Neural progenitor cell (in vitro differentiated cells): ENCODE measurements at regions not wholly inside any gene's neighbourhood (a gene's known extent, or its start where the extent isn't known, plus 50 kb on each side); places are given as distances from the start of the nearest gene placed in this dataset.

Experiments used
- DNase-seq: peaks from one replicate; pipeline ENCODE4 v3.0.0-alpha.2; 2016; ENCODE audit warnings: low spot score
- H2AFZ ChIP-seq: fragments of 200-600 bp; sonication (generic); replicated peaks from 2 replicates; pipeline ENCODE4 v1.6.1; 2016; ENCODE audit warnings: antibody characterized with exemption
- H3F3A ChIP-seq: fragments of 200-600 bp; sonication (generic); 2 replicates; pipeline ENCODE4 v1.6.1; 2016; ENCODE audit warnings: antibody characterized with exemption, low read depth
- H3K27ac ChIP-seq: fragments of 200-600 bp; sonication (generic); 2 replicates; pipeline ENCODE4 v1.5.1; 2016; ENCODE audit warnings: mild to moderate bottlenecking
- H3K27me3 ChIP-seq: fragments of 200-600 bp; sonication (generic); 2 replicates; pipeline ENCODE4 v1.6.1; 2016; ENCODE audit warnings: mild to moderate bottlenecking, moderate library complexity
- H3K36me3 ChIP-seq: fragments of 200-600 bp; sonication (generic); 2 replicates; pipeline ENCODE4 v1.5.1; 2016
- H3K4me1 ChIP-seq: fragments of 200-600 bp; sonication (generic); 2 replicates; pipeline ENCODE4 v1.6.1; 2016; ENCODE audit warnings: mixed run types
- H3K4me2 ChIP-seq: fragments of 200-600 bp; sonication (generic); 2 replicates; pipeline ENCODE4 v1.6.1; 2016
- H3K4me3 ChIP-seq: fragments of 200-600 bp; sonication (generic); 2 replicates; pipeline ENCODE4 v1.5.1; 2016
- H3K79me2 ChIP-seq: fragments of 200-600 bp; sonication (generic); 2 replicates; pipeline ENCODE4 v1.6.1; 2016; ENCODE audit warnings: low read depth
- H3K9ac ChIP-seq: fragments of 200-600 bp; sonication (generic); 2 replicates; pipeline ENCODE4 v1.6.1; 2016
- H3K9me3 ChIP-seq: fragments of 200-600 bp; sonication (generic); 2 replicates; pipeline ENCODE4 v1.5.1; 2016; ENCODE audit warnings: low read depth
- H4K20me1 ChIP-seq: fragments of 200-600 bp; sonication (generic); 2 replicates; pipeline ENCODE4 v1.6.1; 2016; ENCODE audit warnings: low read depth
- H3K27ac Mint-ChIP-seq: 3 replicates; pipeline ENCODE4 v1.8.0; 2021; ENCODE audit warnings: mixed read lengths
- H3K27me3 Mint-ChIP-seq: 2 replicates; pipeline ENCODE4 v1.8.0; 2022; ENCODE audit warnings: low read depth, mild to moderate bottlenecking, inconsistent platforms, moderate library complexity, mixed read lengths; ENCODE audit not compliant: insufficient read depth
- H3K36me3 Mint-ChIP-seq: 3 replicates; pipeline ENCODE4 v1.8.0; 2021; ENCODE audit warnings: mixed read lengths
- H3K4me1 Mint-ChIP-seq: 3 replicates; pipeline ENCODE4 v1.8.0; 2021; ENCODE audit warnings: mixed read lengths
- H3K4me3 Mint-ChIP-seq: 3 replicates; pipeline ENCODE4 v1.8.0; 2021; ENCODE audit warnings: mild to moderate bottlenecking, moderate library complexity, mixed read lengths
- H3K9me3 Mint-ChIP-seq: 3 replicates; pipeline ENCODE4 v1.8.0; 2020; ENCODE audit warnings: mixed read lengths
- CTCF ChIP-seq: fragments of 200-600 bp; sonication (generic); IDR thresholded peaks from 2 replicates; pipeline ENCODE4 v1.5.1; 2017; ENCODE audit warnings: antibody characterized with exemption, mild to moderate bottlenecking
- EZH2 ChIP-seq: fragments of 200-600 bp; sonication (generic); IDR thresholded peaks from 2 replicates; pipeline ENCODE4 v1.6.1; 2017; ENCODE audit warnings: antibody characterized with exemption, mild to moderate bottlenecking, moderate library complexity
- EZH2phosphoT487 ChIP-seq: fragments of 200-600 bp; sonication (generic); IDR thresholded peaks from 2 replicates; pipeline ENCODE4 v1.6.1; 2017; ENCODE audit warnings: antibody characterized with exemption

GRCh38 chr13:60976367-60976766 lies 439.3 kb downstream of the PCDH20 start:
- no peaks in the 10 kb centered on the region for H3K4me1 Mint-ChIP-seq

GRCh38 chr13:60974296-60974695 lies 441.4 kb downstream of the PCDH20 start:
- H3K36me3 ChIP-seq, result no peaks in the 10 kb centered on the region
- peaks cover 4% of the 10 kb centered on the region for H3F3A ChIP-seq
- peak; percentile 3 for DNase-seq

More at GRCh38 chr13:60976367-60976766, 439.3 kb downstream of the PCDH20 start:
- no peaks in the 10 kb centered on the region for H3K9me3 ChIP-seq
- no peak overlapping the region for H3K27ac ChIP-seq
- H3K79me2 ChIP-seq, result no peaks in the 10 kb centered on the region
- H2AFZ ChIP-seq, result no peak overlapping the region
- H3K4me2 ChIP-seq, result no peak overlapping the region
- Mint-ChIP-seq H3K27ac (no peak overlapping the region), H3K36me3 (no peaks in the 10 kb centered on the region), H3K9me3 (peaks cover 3% of the 10 kb centered on the region), H3K27me3 (no peaks in the 10 kb centered on the region), H3K4me3 (no peak overlapping the region)
- no peaks in the 10 kb centered on the region for H3K4me1 ChIP-seq
- peaks cover 4% of the 10 kb centered on the region for H3F3A ChIP-seq
- no peak overlapping the region for H3K4me3 ChIP-seq
- no peak for DNase-seq
- H4K20me1 ChIP-seq, result no peaks in the 10 kb centered on the region
- no peaks in the 10 kb centered on the region for H3K36me3 ChIP-seq
- no peak overlapping the region for H3K9ac ChIP-seq
- H3K27me3 ChIP-seq, result no peaks in the 10 kb centered on the region
- TF ChIP-seq EZH2phosphoT487, result no peak
- no peak for TF ChIP-seq CTCF
- TF ChIP-seq EZH2, result no peak

GRCh38 chr13:60973529-60973928 lies 442.1 kb downstream of the PCDH20 start:
- H3K79me2 ChIP-seq, result no peaks in the 10 kb centered on the region
- H3K4me1 ChIP-seq, result no peaks in the 10 kb centered on the region
- H3K27ac Mint-ChIP-seq, result no peak overlapping the region
- no peak overlapping the region for H3K4me3 ChIP-seq
- H3K27me3 Mint-ChIP-seq, result no peaks in the 10 kb centered on the region
- no peak for TF ChIP-seq EZH2phosphoT487
- TF ChIP-seq EZH2, result no peak
- TF ChIP-seq CTCF, result no peak
- peaks cover 4% of the 10 kb centered on the region for H3F3A ChIP-seq
- no peak overlapping the region for H2AFZ ChIP-seq
- H3K36me3 Mint-ChIP-seq, result no peaks in the 10 kb centered on the region
- H3K36me3 ChIP-seq, result no peaks in the 10 kb centered on the region
- no peaks in the 10 kb centered on the region for H3K27me3 ChIP-seq
- no peaks in the 10 kb centered on the region for H3K9me3 ChIP-seq
- H3K4me2 ChIP-seq, result no peak overlapping the region
- no peak for DNase-seq
- H3K9me3 Mint-ChIP-seq, result peaks cover 3% of the 10 kb centered on the region
- no peak overlapping the region for H3K4me3 Mint-ChIP-seq
- no peaks in the 10 kb centered on the region for H4K20me1 ChIP-seq
- no peak overlapping the region for H3K27ac ChIP-seq
- H3K4me1 Mint-ChIP-seq, result no peaks in the 10 kb centered on the region
- no peak overlapping the region for H3K9ac ChIP-seq

More at GRCh38 chr13:60974296-60974695, 441.4 kb downstream of the PCDH20 start:
- no peak overlapping the region for H3K27ac ChIP-seq
- no peak overlapping the region for H3K4me2 ChIP-seq
- H3K79me2 ChIP-seq, result no peaks in the 10 kb centered on the region
- H3K9me3 ChIP-seq, result no peaks in the 10 kb centered on the region
- H3K4me1 ChIP-seq, result no peaks in the 10 kb centered on the region
- H3K9ac ChIP-seq, result no peak overlapping the region
- Mint-ChIP-seq H3K27me3 (no peaks in the 10 kb centered on the region), H3K9me3 (peaks cover 3% of the 10 kb centered on the region), H3K4me3 (no peak overlapping the region), H3K27ac (no peak overlapping the region), H3K36me3 (no peaks in the 10 kb centered on the region), H3K4me1 (no peaks in the 10 kb centered on the region)
- no peaks in the 10 kb centered on the region for H4K20me1 ChIP-seq
- no peak overlapping the region for H2AFZ ChIP-seq
- TF ChIP-seq CTCF (no peak), EZH2 (no peak), EZH2phosphoT487 (no peak)
- H3K4me3 ChIP-seq, result no peak overlapping the region
- no peaks in the 10 kb centered on the region for H3K27me3 ChIP-seq
